HUDEP-2 (cell line): ENCODE measurements at regions not wholly inside any gene's neighbourhood (a gene's known extent, or its start where the extent isn't known, plus 50 kb on each side); places are given as distances from the start of the nearest gene placed in this dataset.

Experiments
- DNase-seq, 76 experiments: peaks; one replicate each; lab custom pipeline; 2025; ENCODE audit not compliant: unreplicated experiment in 76 of 76; lab: John Stamatoyannopoulos, UW

DNA sequence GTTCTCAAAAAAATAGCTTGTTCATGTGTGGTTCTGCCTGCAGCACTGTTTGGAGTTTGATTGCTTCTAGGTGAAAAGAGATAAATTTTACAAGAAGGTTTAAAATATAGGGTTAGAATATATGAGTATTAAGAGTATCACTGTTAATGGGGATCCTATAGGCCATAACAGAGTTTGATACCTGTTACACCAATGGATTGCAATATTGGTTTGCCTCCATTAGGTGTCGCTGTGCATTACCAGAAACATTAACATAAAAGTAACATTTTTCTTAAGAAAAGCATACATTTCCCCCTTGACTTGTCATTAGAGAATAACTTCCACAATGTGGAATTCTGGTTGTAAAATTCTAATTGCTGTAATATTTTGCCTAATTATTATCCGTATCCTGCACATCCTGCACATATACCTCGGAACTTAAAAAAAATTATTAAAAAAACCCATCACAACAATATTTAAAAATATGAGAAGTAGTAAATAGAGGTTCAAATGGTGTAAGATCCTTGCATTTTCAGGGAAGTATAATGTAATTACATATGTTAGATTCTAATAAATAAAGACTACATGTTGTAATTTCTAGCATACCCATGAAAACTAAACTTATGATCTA lies 63.0 kb downstream of the CYP4A11 start:
- DNase-seq = peak in 26 of 76 experiments; percentile 0 to 55 (median 12)

GRCh38 chr1:46876093-46876492 lies 65.2 kb downstream of the CYP4A11 start:
- peak in 1 of 76 experiments; percentile 4 for DNase-seq
